ENCODE measurements at regions not wholly inside any gene's neighbourhood (a gene's known extent, or its start where the extent isn't known, plus 50 kb on each side); places are given as distances from the start of the nearest gene placed in this dataset.
"Not testable (repeated sequence)": the region's sequence is repeated elsewhere in the genome, so short reads cannot be mapped to it uniquely, and the experiment has no call there.

DNA sequence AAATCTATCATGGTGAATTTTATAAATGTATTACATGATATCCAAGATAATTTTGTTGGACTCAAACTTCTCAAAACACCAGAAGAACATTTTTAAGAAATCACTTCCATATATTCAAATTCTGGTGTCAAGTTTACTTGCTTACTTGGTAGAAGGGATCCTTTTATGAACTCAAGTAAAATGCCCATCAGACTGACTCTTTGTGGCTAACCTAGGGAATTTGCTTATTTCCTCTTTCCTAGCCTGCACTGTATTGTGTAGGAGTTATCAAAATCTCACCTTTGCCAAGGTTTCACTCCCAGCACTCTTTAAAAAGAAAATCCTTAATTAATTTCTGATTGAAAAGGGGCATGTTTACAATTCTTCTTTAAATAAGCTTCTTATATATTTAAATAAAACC is 196.5 kb downstream of the DUSP6 start:
- DNase-seq (ENCODE audit: low spot score): no peak

DNA sequence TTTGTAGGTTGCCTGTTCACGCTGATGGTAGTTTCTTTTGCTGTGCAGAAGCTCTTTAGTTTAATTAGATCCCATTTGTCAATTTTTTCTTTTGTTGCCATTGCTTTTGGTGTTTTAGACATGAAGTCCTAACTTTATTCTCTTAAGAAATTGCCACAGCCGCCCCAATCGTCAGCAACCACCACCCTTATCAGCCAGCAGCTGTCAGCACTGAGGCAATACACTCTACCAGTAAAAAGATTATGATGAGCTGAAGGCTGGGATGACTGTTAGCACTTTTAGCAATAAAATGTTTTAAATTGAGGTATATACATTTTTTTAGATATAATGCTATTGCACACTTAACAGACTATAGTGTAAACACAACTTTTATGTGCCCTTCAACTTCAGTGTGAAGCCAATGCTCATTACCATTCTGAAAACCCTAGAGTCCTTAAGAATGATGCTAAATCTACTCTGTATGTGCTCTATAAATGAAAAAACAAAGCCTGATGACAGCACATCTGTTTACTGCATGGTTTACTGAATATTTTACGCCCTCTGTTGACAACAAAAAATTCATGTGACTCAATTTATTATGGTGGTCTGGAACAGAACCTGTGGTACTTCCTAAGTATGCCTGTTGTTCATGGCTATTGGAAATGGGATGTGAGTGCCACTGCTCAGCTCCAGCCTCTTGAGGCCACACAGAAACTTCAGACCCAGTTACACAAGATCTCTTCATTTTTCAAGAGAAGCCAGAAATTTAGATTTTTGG is 197.4 kb downstream of the DUSP6 start:
- DNase-seq (ENCODE audit: low spot score): no peak

DNA sequence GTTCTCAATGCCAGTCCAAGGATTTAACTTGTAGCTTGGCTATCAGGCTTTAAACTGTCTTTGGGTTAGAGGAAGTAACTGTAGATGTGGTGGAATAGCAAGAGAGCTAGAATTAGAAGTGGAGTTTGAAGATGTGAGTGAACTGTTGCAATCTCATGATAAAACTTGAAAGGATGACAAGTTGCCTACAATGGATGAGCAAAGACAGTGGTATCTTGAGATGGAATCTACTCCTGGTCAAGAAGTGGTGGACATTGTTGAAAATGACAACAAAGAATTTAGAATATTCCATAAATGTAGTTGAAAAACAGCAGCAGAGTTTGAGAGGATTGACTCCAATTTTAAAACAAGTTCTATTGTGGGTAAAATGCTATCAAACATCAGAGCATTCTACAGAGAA is 199.0 kb downstream of the DUSP6 start:
- DNase-seq (ENCODE audit: low spot score): no peak

DNA sequence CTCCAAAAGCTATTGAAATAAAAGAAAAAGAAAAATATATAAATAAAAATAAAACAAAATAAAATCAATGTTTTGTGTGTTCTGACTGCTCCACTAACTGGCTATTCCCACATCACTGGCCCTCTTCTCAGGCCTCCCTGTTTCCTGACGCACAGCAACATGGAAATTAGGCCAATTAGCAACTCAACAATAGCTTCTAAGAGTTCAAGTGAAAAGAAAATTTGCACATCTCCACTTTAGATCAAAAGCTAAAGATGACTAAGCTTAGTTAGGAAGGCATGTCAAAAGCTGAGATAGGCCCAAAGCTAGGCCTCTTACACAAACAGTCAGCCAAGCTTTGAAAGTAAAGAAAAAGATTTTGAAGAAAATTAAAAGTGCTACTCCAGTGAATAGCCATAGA is 200.8 kb downstream of the DUSP6 start:
- DNase-seq (ENCODE audit: low spot score): no peak

DNA sequence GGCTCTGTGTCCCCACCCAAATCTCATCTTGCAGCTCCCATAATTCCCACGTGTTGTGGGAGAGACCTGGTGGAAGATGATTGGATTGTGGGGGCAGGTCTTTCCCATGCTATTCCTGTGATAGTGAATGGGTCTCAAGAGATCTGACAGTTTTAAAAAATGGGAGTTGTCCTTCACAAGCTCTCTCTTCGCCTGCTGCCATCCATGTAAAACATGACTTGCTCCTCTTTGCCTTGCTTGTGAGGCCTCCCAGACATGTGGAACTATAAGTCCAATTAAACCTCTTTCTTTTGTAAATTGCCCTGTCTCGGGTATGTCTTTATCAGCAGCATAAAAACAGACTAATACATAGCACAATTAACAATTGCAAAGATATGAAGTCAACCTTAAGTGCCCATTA is 201.5 kb downstream of the DUSP6 start:
- not testable (repeated sequence) for DNase-seq (ENCODE audit: low spot score)

DNA sequence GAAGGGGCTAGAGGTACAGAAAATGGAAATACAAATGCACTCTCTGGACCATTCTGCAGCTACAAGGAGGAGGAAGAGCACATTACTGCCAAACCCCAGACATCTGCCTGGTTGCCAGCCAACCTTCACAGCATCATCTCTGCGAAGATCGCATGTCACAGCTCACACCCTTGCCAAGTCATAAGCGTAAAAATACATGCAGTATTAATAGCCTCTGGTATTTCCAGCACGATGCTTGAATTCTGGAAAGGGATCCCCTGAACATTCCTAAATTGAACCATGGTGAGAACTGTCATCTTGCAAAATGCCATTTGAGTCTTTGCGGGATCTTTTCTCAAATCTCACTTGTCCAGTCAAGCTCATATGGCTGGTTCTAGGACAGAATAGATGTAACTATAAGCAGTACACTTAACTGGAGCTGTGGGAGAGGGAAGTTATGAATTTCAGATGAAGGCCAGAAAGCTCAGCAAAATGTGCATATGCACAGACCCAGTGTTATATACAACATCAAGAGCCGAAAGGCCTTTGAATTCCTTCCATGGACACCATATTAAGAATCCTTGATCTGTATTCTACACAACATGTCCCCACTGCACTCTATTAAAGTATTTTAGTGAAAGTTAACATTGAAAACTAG is 211.6 kb downstream of the DUSP6 start:
- DNase-seq (ENCODE audit: low spot score): peak; percentile 20

DNA sequence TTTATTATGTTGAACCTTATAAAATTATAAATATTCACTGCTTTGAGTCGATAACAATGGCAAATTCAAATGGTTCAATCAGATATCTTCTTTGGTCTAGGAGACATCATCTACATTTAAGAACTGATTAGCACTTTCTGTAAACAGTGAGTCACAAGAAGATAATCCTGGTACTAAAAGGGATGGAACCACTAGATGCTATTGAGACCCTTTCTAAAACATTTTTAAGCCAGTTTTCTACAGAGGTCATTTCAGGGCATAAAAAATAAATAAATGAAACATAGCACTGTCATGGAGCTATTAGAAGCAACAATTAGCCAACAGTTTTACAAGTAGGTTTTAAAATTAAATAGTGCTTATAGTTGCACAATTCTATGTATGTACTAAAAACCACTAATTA is 212.2 kb downstream of the DUSP6 start:
- DNase-seq (ENCODE audit: low spot score): no peak

DNA sequence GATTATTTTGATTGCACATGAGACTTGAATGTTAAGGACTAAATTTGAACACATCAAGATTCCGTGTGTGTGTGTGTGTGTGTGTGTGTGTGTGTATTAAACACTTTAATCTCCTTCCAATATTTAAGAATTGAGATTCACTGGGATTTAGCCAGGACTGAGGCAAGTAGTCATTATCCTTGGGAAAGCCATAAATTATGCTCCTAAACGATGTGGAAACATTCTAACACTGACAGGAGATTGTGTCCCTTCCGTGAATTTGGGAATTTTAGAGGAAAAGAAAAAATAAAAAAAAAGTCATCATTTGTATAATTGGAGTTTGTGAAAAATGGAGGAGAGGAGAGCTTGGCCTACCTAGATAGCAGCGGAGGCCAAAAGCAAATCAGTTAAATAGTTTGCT is 212.9 kb downstream of the DUSP6 start:
- DNase-seq (ENCODE audit: low spot score): no peak

DNA sequence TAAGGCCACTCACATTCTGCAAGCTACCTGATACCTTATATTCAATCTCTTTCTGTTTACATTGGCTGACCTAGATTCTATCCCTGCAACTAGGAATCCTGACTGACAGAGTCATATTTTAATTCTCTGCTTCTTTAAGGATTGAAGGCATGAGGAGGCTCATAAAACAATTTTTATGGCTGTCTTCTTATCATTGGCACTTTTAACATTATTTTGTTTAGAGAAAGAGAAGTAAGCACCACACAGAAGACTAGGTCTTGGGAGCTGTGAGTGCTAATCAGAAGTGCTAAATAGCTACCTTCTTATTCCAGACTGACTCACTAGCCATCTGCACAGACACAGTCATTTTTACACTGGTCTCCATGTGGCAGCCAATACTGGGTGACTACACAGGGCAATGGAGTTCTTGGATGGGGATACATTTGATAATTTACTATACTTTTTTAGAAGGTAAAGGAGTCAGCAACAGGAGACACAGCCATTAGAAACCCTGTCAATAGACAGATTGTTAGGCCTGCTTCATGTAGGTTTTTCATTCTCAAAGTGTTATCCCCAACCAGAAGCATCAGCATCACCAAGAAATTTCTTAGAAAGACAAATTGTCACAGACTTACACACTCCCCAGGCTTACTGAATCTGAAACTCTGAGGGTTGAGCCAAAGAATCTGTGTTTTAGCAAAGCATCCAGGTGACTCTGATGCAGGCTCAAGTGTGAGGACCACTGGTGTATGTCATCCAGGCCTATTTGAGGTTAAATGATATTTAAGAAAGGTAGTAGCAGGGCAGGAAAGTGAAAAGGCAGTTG is 214.1 kb downstream of the DUSP6 start:
- no peak for DNase-seq (ENCODE audit: low spot score)

DNA sequence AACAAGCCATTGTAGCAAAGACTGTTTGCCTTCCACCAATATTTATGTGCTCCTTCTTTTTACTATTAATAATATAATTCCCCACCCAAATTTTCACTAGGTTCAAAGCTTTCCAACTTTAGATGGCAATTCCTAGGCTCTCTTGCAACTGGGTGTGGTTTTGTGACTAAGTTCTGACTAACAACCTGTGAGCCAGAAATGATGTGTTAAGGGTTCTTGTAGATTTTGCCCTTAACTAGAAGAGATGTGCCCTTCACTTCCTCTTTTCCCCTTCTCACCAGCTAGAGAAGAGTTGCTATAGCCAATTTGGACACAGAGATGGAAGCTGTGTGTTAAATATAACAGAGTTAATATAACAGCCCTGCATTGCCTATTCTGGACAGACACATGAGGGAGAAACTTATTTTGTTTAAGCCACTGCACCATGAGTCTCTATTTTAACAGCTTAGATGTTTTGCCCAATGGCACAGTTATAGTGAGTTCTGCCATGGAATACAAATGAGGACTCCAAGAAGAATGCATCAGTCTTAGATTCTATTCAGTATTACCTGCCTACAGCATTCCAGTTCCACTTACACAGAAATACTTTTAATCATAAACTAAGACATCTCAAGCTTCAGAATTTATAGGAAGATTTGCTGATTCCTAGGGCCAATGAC is 216.2 kb downstream of the DUSP6 start:
- peak; percentile 33 for DNase-seq (ENCODE audit: low spot score)

DNA sequence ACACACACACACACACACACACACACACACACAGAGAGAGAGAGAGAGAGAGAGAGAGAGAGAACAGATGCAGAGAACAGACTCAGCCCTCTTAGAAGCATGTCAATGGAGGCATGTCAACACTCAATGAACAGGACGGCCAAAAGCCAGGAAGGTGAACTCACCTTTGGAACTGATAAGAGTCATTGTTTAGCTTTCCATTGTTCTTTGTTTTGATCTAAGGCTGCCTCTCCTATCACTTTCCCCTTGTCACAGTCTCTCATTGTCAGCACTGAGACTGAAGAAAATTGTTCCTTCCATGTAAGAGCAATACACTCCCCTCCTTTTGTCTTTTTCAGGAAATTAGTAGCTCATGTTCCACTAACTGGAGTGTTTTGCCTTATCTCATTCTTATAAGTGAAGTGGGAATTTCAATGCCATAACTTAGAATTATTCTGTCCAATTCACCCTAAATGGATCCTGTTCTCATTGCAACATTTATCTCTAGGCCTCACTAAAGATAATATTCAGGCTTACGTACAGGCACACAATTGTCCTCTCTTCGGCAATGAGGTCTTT is 218.0 kb downstream of the DUSP6 start:
- no peak for DNase-seq (ENCODE audit: low spot score)

DNA sequence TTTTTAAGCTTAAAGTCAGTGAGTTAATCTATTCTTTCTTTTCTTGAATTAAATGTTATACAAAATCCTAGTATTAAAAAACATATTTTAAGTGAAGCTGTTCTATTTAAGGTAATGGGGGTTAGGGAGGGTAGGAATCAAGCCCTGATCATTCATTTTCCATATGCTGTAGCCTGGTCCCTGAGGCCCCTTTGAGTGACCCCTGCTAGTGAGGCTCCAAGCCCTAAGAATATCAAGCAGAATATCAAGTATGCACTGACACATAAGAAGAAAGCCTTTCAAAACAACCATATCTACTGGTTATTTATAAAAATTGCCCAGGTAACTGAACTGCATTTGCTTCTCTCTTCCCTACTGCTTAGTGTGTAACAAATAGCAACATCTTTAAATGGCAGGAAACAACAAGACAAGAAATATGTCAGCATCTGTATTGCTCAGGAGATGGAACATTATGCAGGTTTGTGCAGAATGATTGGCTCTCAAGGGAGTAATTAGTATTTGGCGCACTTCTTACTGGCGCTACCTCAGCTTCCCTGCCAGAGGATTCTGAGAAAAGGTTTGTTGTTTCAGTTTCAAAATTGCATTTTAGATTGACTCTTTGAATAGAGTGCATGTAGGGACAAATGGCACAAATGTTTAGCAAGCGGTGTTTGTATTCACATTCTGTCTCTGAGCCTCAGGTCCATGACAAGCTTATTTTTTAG is 223.0 kb downstream of the DUSP6 start:
- DNase-seq (ENCODE audit: low spot score): no peak

DNA sequence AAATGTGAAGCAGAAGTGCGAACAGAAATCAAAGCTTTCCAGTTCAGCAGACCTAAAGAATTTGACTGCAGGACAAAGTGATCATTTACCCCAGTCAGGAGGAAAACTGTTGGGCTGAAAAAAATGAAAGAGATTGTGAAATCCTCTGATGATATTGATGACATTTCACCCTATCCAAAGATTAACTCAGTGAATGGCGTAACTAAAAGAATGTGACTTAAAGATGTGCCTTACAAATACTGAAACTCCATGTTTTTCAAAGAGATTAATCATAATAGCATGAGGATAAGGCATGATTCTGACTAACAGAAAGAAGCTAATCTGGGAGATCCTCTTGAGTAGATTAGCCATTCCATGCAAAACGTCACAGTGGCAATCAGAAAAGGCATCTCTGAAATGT is 225.6 kb downstream of the DUSP6 start:
- no peak for DNase-seq (ENCODE audit: low spot score)

DNA sequence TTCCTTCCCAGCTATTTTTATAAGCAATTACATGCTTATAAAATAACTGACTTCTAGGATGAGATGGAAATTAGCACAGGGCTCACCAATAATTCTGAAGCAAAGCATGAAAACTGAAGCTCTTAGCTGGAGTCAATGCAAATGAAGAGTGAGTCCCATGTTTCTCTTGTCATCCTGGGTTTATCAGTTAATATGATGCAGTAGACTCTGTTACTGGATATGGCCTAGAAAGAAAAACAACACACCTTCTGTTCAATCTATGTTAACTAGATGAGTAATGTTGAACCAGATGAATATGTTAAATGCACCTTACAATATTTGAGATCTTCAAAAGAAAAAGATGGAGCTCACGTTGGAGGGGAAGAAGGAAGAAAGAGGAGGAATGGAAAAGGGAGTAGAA is 229.4 kb downstream of the DUSP6 start:
- DNase-seq (ENCODE audit: low spot score): no peak

DNA sequence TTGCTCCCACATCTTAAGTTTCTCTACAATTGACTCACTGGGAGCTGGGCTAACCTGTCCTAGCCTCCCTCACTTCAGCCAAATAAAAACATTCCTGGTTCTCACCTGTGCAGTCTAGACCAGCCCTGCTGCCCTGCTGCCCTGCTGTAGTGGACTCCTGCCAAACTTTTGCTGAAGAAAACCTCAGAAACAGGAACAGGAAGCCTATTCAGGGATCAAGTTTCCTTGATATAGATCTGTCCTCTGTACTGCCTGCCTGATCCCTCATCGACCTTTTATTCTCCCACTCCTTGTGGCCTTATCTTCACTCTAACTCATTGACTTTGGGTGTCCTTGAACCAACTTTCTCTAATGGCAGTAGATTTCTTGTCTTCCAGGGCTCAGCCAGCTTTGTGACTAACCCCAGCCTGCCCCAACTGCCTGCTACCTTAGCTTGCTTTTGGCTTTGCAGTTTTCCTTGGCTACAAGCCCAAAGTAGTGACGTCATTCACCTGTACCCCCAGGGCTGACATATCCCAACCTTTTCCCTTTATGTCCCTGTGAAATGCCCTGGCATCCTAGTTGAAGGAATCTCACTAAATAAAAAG is 234.8 kb downstream of the DUSP6 start:
- DNase-seq (ENCODE audit: low spot score): no peak

DNA sequence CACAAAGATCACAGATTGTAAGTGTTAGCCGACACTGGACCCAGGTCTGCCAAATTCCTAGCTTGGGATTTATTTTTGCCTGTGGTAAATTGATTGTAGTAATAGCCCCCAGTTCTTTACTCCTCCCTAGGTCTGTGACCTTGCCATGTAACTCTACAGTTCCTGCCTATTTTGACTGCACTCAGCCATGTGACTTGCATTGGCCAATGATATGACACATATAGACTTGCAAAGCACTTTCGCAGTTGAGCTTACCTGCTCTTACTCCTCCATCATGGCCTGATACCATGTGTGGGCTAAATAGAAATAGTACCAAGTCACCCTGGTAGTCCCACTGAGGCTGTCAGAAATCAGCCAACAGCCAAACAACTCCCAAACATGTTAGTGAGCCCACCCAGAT is 240.3 kb downstream of the DUSP6 start:
- DNase-seq (ENCODE audit: low spot score): no peak

DNA sequence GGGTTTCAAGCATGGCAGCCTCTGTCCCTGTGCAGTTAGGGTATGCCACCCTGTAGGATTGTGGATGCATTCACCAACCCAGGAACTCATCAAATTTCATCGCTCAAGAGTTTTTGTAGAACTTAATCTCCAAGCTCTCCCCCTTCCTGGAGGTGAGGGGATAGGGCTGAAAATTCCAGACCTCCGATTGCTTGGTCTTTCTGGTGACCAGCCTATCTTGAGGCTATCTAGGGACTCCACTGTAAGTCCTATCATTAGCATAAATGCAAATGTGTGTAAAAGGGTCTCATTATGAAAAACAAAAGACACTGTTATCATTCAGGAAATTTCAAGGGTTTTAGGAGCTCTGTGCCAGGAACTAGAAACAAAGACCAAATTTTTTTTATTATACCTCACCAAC is 244.0 kb downstream of the DUSP6 start:
- DNase-seq (ENCODE audit: low spot score): no peak

DNA sequence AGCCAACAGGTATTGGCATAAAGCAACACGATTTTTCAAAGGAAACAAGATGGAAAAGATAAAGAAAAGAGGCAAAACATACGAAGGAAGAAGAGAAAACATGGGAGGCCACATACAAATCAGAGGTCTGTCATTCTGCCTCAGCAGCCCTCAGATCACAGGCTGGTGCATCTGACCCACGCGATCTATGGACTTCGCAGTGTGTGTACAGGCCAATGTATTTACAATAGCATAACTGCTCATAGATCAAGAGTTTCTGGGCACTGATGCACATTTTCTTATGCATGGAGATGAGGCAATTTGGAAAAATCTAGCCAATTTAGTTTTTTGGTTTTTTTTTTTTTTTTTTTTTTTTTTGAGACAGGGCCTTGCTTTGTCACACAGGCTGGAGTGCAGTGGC is 245.4 kb downstream of the DUSP6 start:
- DNase-seq (ENCODE audit: low spot score): no peak

DNA sequence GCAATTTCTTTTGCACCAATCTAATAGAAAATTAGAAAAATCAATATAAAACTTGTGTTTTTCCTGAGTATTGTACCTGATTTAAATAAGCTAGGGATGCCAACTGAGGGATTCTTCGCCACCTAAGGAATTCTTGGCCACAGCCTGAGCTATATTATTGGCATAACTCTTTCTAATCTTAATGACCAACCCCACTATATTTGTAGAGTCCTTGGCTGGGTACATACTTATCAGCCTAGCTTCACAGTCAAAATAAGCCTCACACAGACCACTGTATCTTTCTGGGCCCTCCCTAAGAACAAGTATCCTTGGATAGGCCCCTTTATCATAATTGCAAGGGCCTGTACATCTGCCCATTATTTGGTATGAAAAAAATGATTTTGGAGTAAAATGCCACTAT is 247.1 kb downstream of the DUSP6 start:
- no peak for DNase-seq (ENCODE audit: low spot score)

DNA sequence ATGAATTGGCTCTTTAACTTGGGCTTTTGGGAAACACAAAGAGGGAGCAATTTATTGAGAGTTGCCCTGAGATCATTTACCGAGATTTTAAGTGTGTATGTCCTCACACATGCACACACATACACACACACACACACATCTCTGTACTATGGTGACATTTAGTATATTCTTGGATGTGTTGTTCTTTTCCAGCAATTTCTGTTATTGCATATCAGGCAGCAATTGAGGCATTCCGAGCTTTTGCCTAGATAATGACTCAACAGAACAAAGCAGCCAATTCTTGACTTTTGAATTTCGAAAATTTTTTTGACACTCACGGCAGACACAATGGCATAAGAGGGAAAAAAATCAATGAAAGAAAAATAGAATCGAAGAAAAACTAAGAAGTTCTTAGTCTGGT is 248.5 kb downstream of the DUSP6 start:
- no peak for DNase-seq (ENCODE audit: low spot score)

DNA sequence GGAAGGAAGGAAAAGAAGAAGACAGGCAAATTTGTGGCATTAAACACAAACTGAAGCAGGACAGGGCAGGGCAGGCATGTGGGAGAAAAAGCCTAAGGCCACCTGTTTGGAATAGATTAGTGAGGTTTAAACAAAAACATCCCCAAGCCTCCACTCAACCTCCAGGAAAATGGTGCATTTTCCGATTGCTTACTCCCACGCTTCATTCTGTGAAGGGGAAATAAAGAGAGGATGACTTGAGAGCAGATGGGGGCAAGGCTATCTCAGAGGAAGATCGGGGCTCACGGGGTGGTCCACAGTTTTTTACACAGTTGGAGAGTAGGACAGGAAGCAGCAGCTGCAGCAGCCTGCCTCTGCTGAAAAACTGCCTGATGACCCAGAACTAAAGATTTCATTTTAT is 250.9 kb downstream of the DUSP6 start:
- no peak for DNase-seq (ENCODE audit: low spot score)

All from AG08396 (cell line).